ENCODE measurements at regions not wholly inside any gene's neighbourhood (a gene's known extent, or its start where the extent isn't known, plus 50 kb on each side); places are given as distances from the start of the nearest gene placed in this dataset.
A peak's percentile ranks its signal among the peaks of the same experiment; 100 is the strongest.

- no peak overlapping the region for H3K4me3 ChIP-seq (ENCODE audit: low read depth in 1 of 3, low read length in 3 of 3)
- no peaks in the 10 kb centered on the region for H3K36me3 ChIP-seq (ENCODE audit: control insufficient read depth in 4 of 4, insufficient read depth in 3 of 4, low read depth in 1 of 4, low read length in 3 of 4)
- peaks cover 0 to 3% (median 0%) of the 10 kb centered on the region in 4 donors for H3K27me3 ChIP-seq (ENCODE audit: control insufficient read depth in 4 of 4, insufficient read depth in 4 of 4, low read length in 3 of 4)
- TF ChIP-seq CTCF (IDR thresholded peaks at IDR 0.05; ENCODE audit: low read depth, low read length, missing input control) (no peak), YY1 (IDR thresholded peaks at IDR 0.05) (no peak), NR2F2 (IDR thresholded peaks at IDR 0.05) (no peak), RXRA (IDR thresholded peaks at IDR 0.05) (no peak), ZBTB33 (IDR thresholded peaks at IDR 0.05) (no peak), SP1 (IDR thresholded peaks at IDR 0.05) (no peak)
- DNase-seq (ENCODE audit: low spot score), result no peak
- no peak overlapping the region for H3K9ac ChIP-seq (ENCODE audit: low read depth in 1 of 2, low read length in 2 of 2)
- 63% methylated on average over 10 of the region's 10 CpGs for WGBS
- H3K9me3 ChIP-seq (ENCODE audit: control insufficient read depth in 4 of 4, low read length in 3 of 4), result no peaks in the 10 kb centered on the region
- H3K4me1 ChIP-seq (ENCODE audit: control insufficient read depth in 4 of 4, insufficient read depth in 4 of 4, low read length in 3 of 4), result no peaks in the 10 kb centered on the region
- no peak overlapping the region for H3K27ac ChIP-seq (ENCODE audit: low read depth in 1 of 2, low read length in 2 of 2)
These were observed 129.4 kb upstream of the CSF3R start for GRCh38 chr1:36612121-36612520.

- Histone ChIP-seq H3K27me3 (ENCODE audit: control insufficient read depth in 4 of 4, insufficient read depth in 4 of 4, low read length in 3 of 4) (peaks cover 0 to 3% (median 0%) of the 10 kb centered on the region in 4 donors), H3K36me3 (ENCODE audit: control insufficient read depth in 4 of 4, insufficient read depth in 3 of 4, low read depth in 1 of 4, low read length in 3 of 4) (no peaks in the 10 kb centered on the region), H3K9ac (ENCODE audit: low read depth in 1 of 2, low read length in 2 of 2) (no peak overlapping the region), H3K4me1 (ENCODE audit: control insufficient read depth in 4 of 4, insufficient read depth in 4 of 4, low read length in 3 of 4) (no peaks in the 10 kb centered on the region), H3K9me3 (ENCODE audit: control insufficient read depth in 4 of 4, low read length in 3 of 4) (no peaks in the 10 kb centered on the region), H3K4me3 (ENCODE audit: low read depth in 1 of 3, low read length in 3 of 3) (no peak overlapping the region), H3K27ac (ENCODE audit: low read depth in 1 of 2, low read length in 2 of 2) (no peak overlapping the region)
- TF ChIP-seq EGR1 (IDR thresholded peaks at IDR 0.05; ENCODE audit: low read depth in 2 of 2) (no peak), JUND (IDR thresholded peaks at IDR 0.05) (no peak), YY1 (IDR thresholded peaks at IDR 0.05) (no peak), ZBTB33 (IDR thresholded peaks at IDR 0.05) (no peak), MAX (IDR thresholded peaks at IDR 0.05) (no peak), RAD21 (IDR thresholded peaks at IDR 0.05) (peak; percentile 80 to 86), CTCF (IDR thresholded peaks at IDR 0.05; ENCODE audit: low read depth, low read length, missing input control) (peak; percentile 69), SP1 (IDR thresholded peaks at IDR 0.05) (no peak)
- peak; percentile 49 for DNase-seq (ENCODE audit: low spot score)
- WGBS, result 39% methylated on average over 6 of the region's 6 CpGs
These were observed 126.7 kb upstream of the CSF3R start for GRCh38 chr1:36609241-36610027.

Measured in liver (tissue), 8 donors.